ENCODE measurements at regions not wholly inside any gene's neighbourhood (a gene's known extent, or its start where the extent isn't known, plus 50 kb on each side); places are given as distances from the start of the nearest gene placed in this dataset.

DNA sequence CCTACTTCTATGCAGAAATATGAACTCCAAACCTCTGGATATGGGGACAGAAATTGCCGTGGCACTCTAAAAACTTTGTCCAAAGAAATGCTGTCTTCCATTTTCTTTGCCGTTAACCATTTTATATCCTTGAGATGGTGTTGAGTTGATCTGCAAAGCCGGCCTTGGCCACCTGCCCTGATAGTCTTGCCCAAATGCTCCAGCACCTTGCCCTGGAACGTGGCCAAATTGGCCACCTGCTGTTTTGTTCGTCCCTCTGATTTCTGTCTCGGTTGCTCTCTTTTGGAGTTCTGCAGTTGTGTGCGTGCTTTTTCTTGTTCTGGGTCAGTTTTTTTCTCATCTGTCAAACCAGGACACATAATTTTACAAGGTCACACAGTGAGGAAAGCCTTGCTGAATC is 239.7 kb upstream of the GMDS start:
- H3K27ac ChIP-seq (ENCODE audit: extremely low read length, insufficient read depth, low read length): no peak overlapping the region
- no peaks in the 10 kb centered on the region; the same call in 1 of the 2 replicates for H4K20me1 ChIP-seq (ENCODE audit: insufficient read depth, low read length)
- peaks cover 26% of the 10 kb centered on the region for H3K9me3 ChIP-seq (ENCODE audit: low read length)
- FAIRE-seq: no peak
- intact Hi-C loops (cut with micrococcal nuclease; ENCODE audit: unreplicated experiment): no loop called here
- no peak overlapping the region for H3K4me3 ChIP-seq (replicated peaks in 1 of 3; ENCODE audit: insufficient read depth in 1 of 3, low read depth in 2 of 3, low read length in 3 of 3)
- no TSS peak for BruUV-seq (replicated peaks)
- no peak for DNase-seq (ENCODE audit: low spot score)
- ChIA-PET CTCF (ENCODE audit: low intra/inter-chr PET ratio, low total read pairs) (no interaction called here), POLR2A (no interaction called here)
- H3K79me2 ChIP-seq (ENCODE audit: insufficient read depth, low read length): no peaks in the 10 kb centered on the region
- no peak overlapping the region for H3K9ac ChIP-seq (ENCODE audit: insufficient read depth, low read depth, low read length)
- no peaks in the 10 kb centered on the region for H3K36me3 ChIP-seq (replicated peaks in 1 of 2; ENCODE audit: control insufficient read depth in 1 of 2, insufficient read depth in 2 of 2, low read length in 2 of 2)
- 55% methylated on average over 7 of the region's 7 CpGs for WGBS (ENCODE audit: low lambda C conversion rate)
- TF ChIP-seq, protein P1, sequence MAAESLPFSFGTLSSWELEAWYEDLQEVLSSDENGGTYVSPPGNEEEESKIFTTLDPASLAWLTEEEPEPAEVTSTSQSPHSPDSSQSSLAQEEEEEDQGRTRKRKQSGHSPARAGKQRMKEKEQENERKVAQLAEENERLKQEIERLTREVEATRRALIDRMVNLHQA (CRISPR knock-in tag; IDR thresholded peaks at IDR 0.05): no peak
- TF ChIP-seq ZNF12 (CRISPR knock-in tag; IDR thresholded peaks at IDR 0.05): no peak
- TF ChIP-seq, protein P2, sequence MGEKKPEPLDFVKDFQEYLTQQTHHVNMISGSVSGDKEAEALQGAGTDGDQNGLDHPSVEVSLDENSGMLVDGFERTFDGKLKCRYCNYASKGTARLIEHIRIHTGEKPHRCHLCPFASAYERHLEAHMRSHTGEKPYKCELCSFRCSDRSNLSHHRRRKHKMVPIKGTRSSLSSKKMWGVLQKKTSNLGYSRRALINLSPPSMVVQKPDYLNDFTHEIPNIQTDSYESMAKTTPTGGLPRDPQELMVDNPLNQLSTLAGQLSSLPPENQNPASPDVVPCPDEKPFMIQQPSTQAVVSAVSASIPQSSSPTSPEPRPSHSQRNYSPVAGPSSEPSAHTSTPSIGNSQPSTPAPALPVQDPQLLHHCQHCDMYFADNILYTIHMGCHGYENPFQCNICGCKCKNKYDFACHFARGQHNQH (CRISPR knock-in tag; IDR thresholded peaks at IDR 0.05): no peak
- no peak for TF ChIP-seq ZNF205 (CRISPR knock-in tag; IDR thresholded peaks at IDR 0.05)
- no peak for TF ChIP-seq KDM6A (CRISPR knock-in tag; IDR thresholded peaks at IDR 0.05; ENCODE audit: low read depth)
- no peak for TF ChIP-seq FOXK1 (CRISPR knock-in tag; IDR thresholded peaks at IDR 0.05; ENCODE audit: borderline replicate concordance, low read depth)
- no peak for TF ChIP-seq NONO (IDR thresholded peaks at IDR 0.05)
- no peak for TF ChIP-seq NONO (CRISPR knock-in tag; conservative IDR thresholded peaks at IDR 0.05)
- no peak for TF ChIP-seq THAP9 (CRISPR knock-in tag; IDR thresholded peaks at IDR 0.05; ENCODE audit: borderline replicate concordance)
- no peak for TF ChIP-seq YY1 (IDR thresholded peaks at IDR 0.05; ENCODE audit: insufficient read depth, insufficient replicate concordance, low read depth, low read length)
- TF ChIP-seq PHF21A (CRISPR knock-in tag; IDR thresholded peaks at IDR 0.05): no peak
- TF ChIP-seq, protein P3, sequence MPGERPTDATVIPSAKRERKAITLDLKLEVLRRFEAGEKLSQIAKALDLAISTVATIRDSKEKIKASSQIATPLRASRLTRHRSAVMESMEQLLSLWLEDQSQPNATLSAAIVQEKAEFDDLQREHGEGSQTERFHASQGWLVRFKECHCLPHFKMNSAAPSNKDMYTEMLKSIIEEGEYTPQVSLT (CRISPR knock-in tag; IDR thresholded peaks at IDR 0.05; ENCODE audit: borderline replicate concordance, low read depth): no peak
- TF ChIP-seq ZNF780A (CRISPR knock-in tag; IDR thresholded peaks at IDR 0.05): no peak
- no peak for TF ChIP-seq CREM (IDR thresholded peaks at IDR 0.05)
- TF ChIP-seq CREM (CRISPR knock-in tag; IDR thresholded peaks at IDR 0.05): no peak
- TF ChIP-seq KLF12 (CRISPR knock-in tag; IDR thresholded peaks at IDR 0.05; ENCODE audit: borderline replicate concordance): no peak
- TF ChIP-seq PRDM4 (CRISPR knock-in tag; IDR thresholded peaks at IDR 0.05; ENCODE audit: borderline replicate concordance): no peak
- TF ChIP-seq BHLHE40 (IDR thresholded peaks at IDR 0.05; ENCODE audit: low read length): no peak
- TF ChIP-seq REXO4 (CRISPR knock-in tag; IDR thresholded peaks at IDR 0.05; ENCODE audit: borderline replicate concordance): no peak
- no peak for TF ChIP-seq MYNN (CRISPR knock-in tag; IDR thresholded peaks at IDR 0.05; ENCODE audit: low read depth)
- no peak overlapping the region for H3K4me2 ChIP-seq (ENCODE audit: low read depth, low read length)
- no peaks in the 10 kb centered on the region; a peak in 1 of 5 replicates for H3K27me3 ChIP-seq (ENCODE audit: control insufficient read depth in 1 of 2, insufficient read depth in 2 of 2, low read length in 2 of 2)
- H3K4me1 ChIP-seq (ENCODE audit: insufficient read depth, low read length): no peaks in the 10 kb centered on the region
- in situ Hi-C loops (cut with HindIII; ENCODE audit: extremely low pct_ligation_motif_present, low pct_unique_long_range_greater_than_20kb): no loop called here
- H2AFZ ChIP-seq (ENCODE audit: low read length): no peak overlapping the region
- ATAC-seq: no peak
